ENCODE measurements at regions not wholly inside any gene's neighbourhood (a gene's known extent, or its start where the extent isn't known, plus 50 kb on each side); places are given as distances from the start of the nearest gene placed in this dataset.
"Not testable (repeated sequence)": the region's sequence is repeated elsewhere in the genome, so short reads cannot be mapped to it uniquely, and the experiment has no call there.

- not testable (repeated sequence) for H3K4me3 ChIP-seq (ENCODE audit: low read depth, low read length); H3K4me1 ChIP-seq (ENCODE audit: insufficient read depth); DNase-seq (ENCODE audit: extremely low spot score); H3K36me3 ChIP-seq (ENCODE audit: insufficient read depth); H3K27ac ChIP-seq (ENCODE audit: low read depth)
Observed at GRCh38 chr5:21301205-21301604, 1313.2 kb upstream of the CDH18 start.

DNA sequence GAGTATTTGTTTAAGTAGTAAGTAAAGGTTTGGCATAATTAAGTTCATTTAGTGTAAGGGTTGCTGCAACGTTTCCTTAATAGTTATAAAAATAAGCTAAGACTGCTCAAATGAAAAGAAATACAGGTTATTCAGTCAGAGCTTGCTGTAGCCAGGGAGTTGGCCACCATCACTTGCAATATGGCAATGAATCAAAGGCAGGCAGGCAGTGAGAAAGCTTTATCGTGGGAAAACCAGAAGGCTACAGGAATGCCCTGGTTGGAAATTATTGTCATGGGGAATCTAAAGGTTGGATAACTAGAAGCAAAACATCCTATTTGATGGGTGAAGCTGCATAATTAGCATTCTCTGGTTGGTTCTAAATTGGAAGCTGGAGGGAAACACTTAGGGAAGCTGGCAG, 1286.4 kb upstream of the CDH18 start:
- not testable (repeated sequence) for H3K4me1 ChIP-seq (ENCODE audit: insufficient read depth); H3K27ac ChIP-seq (ENCODE audit: low read depth); H3K4me3 ChIP-seq (ENCODE audit: low read depth, low read length); DNase-seq (ENCODE audit: extremely low spot score); H3K36me3 ChIP-seq (ENCODE audit: insufficient read depth)
- 58% methylated on average over 2 of the region's 2 CpGs for WGBS

DNA sequence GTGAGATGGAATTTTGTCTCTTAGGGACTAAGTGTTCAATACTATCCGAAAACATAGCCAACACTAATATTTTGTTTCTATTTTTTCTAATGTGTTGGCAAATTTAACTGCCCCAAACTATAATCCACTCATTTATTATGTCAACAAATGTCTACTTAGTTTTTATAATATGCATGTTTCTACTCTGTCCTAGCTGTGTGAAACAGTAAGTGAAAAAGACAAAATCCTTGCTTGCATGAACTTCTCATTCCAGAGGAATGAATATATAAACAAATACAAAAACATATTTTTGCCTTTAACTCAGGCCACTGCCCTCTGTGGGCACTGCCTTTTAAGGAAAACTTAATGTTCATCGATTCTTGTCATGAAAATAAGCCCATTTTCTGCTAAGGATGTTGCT, 1275.4 kb upstream of the CDH18 start:
- H3K27ac ChIP-seq (ENCODE audit: low read depth), result no peak overlapping the region
- 64% methylated on average over 2 of the region's 2 CpGs for WGBS
- H3K4me1 ChIP-seq (ENCODE audit: insufficient read depth), result no peaks in the 10 kb centered on the region
- H3K36me3 ChIP-seq (ENCODE audit: insufficient read depth), result no peaks in the 10 kb centered on the region
- H3K4me3 ChIP-seq (ENCODE audit: low read depth, low read length), result no peak overlapping the region
- no peak for DNase-seq (ENCODE audit: extremely low spot score)

DNA sequence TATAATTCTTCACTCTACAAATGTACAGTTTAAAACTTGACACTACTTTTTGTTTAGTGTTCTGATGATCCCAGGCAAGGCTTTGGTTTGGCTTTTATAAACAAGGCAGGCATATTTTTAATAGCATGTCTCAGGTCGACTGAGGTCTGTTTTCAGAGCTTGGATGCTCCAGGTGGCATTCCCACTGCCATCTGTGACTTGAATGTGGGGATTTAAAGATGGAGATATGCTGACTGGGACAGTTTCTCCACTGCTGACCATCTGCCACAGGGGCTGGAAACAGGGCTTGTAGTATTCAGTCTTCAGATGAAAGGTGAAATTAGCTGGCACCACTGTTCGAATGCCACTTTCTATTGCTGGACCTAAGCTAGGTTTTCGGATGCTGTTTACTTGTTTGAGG, 1266.2 kb upstream of the CDH18 start:
- Histone ChIP-seq H3K27ac (ENCODE audit: low read depth) (no peak overlapping the region), H3K4me1 (ENCODE audit: insufficient read depth) (no peaks in the 10 kb centered on the region), H3K4me3 (ENCODE audit: low read depth, low read length) (no peak overlapping the region), H3K36me3 (ENCODE audit: insufficient read depth) (no peaks in the 10 kb centered on the region)
- DNase-seq (ENCODE audit: extremely low spot score), result no peak
- WGBS, result 70% methylated on average over 3 of the region's 3 CpGs

DNA sequence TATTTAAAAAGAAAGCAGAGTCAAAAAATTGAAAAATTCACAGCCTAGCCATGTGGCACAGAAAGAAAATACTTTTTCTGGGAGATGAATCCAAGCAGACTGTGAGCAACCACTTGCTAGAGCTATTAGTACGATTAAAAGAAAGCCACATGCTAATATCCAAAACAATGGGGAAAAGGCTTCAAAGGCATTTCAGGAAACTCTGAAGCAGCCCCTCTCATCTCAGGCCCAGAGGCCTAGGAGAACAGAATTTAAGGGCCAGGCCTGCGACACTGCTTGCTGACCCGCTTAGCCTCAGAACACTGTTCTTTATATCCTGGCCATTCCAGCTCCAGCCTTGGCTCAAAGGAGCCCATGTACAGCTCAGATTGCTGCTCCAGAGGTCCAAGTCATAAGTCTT, 1257.0 kb upstream of the CDH18 start:
- Histone ChIP-seq H3K4me3 (ENCODE audit: low read depth, low read length) (no peak overlapping the region), H3K4me1 (ENCODE audit: insufficient read depth) (no peaks in the 10 kb centered on the region), H3K27ac (ENCODE audit: low read depth) (no peak overlapping the region), H3K36me3 (ENCODE audit: insufficient read depth) (no peaks in the 10 kb centered on the region)
- WGBS, result 64% methylated on average over 3 of the region's 3 CpGs
- DNase-seq (ENCODE audit: extremely low spot score), result no peak

DNA sequence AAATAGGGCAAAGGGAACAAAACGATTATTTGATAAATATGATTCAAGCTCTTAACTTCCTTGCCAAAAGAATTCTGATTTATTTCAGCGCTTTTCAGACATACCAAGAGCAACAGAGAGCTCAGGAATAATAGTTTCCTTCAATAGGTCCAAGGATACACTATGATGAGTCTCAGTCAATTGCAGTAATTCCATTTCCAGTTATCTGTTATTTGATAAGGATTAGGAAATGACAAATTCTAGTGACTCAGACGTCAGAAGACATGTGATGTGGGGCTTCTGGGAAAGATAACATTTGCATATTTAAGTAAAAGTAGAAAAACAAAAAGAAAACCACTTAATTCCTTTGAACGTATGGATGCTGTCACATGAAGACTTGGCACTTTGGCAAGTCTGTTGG, 1250.8 kb upstream of the CDH18 start:
- Histone ChIP-seq H3K4me1 (ENCODE audit: insufficient read depth) (no peaks in the 10 kb centered on the region), H3K4me3 (ENCODE audit: low read depth, low read length) (no peak overlapping the region), H3K36me3 (ENCODE audit: insufficient read depth) (no peaks in the 10 kb centered on the region), H3K27ac (ENCODE audit: low read depth) (no peak overlapping the region)
- DNase-seq (ENCODE audit: extremely low spot score), result no peak
- WGBS, result 58% methylated on average over 4 of the region's 4 CpGs

GRCh38 chr5:21237461-21237860, 1249.5 kb upstream of the CDH18 start:
- no peaks in the 10 kb centered on the region for H3K36me3 ChIP-seq (ENCODE audit: insufficient read depth)
- 41% methylated on average over 1 of the region's 1 CpG for WGBS
- H3K27ac ChIP-seq (ENCODE audit: low read depth), result no peak overlapping the region
- H3K4me1 ChIP-seq (ENCODE audit: insufficient read depth), result no peaks in the 10 kb centered on the region
- DNase-seq (ENCODE audit: extremely low spot score), result no peak
- no peak overlapping the region for H3K4me3 ChIP-seq (ENCODE audit: low read depth, low read length)

- Histone ChIP-seq H3K4me1 (ENCODE audit: insufficient read depth) (no peaks in the 10 kb centered on the region), H3K36me3 (ENCODE audit: insufficient read depth) (no peaks in the 10 kb centered on the region), H3K4me3 (ENCODE audit: low read depth, low read length) (no peak overlapping the region), H3K27ac (ENCODE audit: low read depth) (no peak overlapping the region)
- 11% methylated on average over 2 of the region's 2 CpGs for WGBS
- no peak for DNase-seq (ENCODE audit: extremely low spot score)
Observed at GRCh38 chr5:21236971-21237427, 1249.0 kb upstream of the CDH18 start.

- 92% methylated on average over 1 of the region's 1 CpG for WGBS
- no peak for DNase-seq (ENCODE audit: extremely low spot score)
- H3K27ac ChIP-seq (ENCODE audit: low read depth), result no peak overlapping the region
- H3K4me1 ChIP-seq (ENCODE audit: insufficient read depth), result no peaks in the 10 kb centered on the region
- no peak overlapping the region for H3K4me3 ChIP-seq (ENCODE audit: low read depth, low read length)
- H3K36me3 ChIP-seq (ENCODE audit: insufficient read depth), result no peaks in the 10 kb centered on the region
Observed at GRCh38 chr5:21236104-21236503, 1248.1 kb upstream of the CDH18 start.

GRCh38 chr5:21225223-21226064, 1237.4 kb upstream of the CDH18 start:
- WGBS, result 87% methylated on average over 16 of the region's 16 CpGs

DNA sequence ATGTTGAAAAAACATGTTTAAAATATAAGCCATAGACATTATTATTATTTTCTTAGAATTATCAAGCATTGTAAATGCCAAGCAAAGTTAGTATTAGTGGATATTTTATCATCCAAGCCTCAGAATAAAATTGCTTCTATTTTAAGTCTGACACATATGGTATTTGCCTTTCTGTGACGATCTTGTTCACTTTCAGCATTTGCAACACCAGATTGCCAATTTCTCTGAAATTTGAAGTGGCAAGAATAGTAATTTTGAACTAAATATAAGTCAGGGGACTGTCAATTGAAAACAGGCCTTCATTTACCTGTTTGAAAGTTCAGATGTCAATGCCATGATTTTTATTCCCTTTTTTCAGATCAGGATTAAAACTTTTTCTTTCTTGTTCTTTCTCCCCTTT, 1233.6 kb upstream of the CDH18 start:
- H3K4me1 ChIP-seq (ENCODE audit: insufficient read depth), result no peaks in the 10 kb centered on the region
- WGBS, result 70% methylated on average over 1 of the region's 1 CpG
- no peak for DNase-seq (ENCODE audit: extremely low spot score)
- no peaks in the 10 kb centered on the region for H3K36me3 ChIP-seq (ENCODE audit: insufficient read depth)
- no peak overlapping the region for H3K27ac ChIP-seq (ENCODE audit: low read depth)
- H3K4me3 ChIP-seq (ENCODE audit: low read depth, low read length), result no peak overlapping the region

More at GRCh38 chr5:21225223-21226064, 1237.4 kb upstream of the CDH18 start:
- Histone ChIP-seq H3K36me3 (ENCODE audit: insufficient read depth) (no peaks in the 10 kb centered on the region), H3K27ac (ENCODE audit: low read depth) (no peak overlapping the region), H3K4me1 (ENCODE audit: insufficient read depth) (no peaks in the 10 kb centered on the region), H3K4me3 (ENCODE audit: low read depth, low read length) (no peak overlapping the region)
- DNase-seq (ENCODE audit: extremely low spot score), result no peak

DNA sequence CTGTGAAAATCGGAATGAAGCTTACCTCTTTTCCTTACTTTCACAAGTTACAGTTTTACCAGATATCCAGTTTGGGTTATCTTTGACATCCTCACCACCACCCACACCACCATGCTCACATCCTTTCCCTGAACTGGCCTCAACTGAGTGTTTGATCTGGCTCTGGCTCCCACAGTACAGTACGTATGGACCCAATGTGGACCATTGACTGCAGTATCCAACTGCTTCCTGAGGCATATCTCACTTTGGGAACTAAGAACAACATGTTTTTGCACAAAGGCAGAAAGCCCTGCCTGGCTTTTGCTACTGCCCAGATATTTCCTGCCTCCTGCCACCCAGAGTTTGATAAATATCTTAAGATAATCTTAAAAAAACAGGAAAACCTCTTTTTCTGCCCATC, 1232.0 kb upstream of the CDH18 start:
- no peak overlapping the region for H3K4me3 ChIP-seq (ENCODE audit: low read depth, low read length)
- no peaks in the 10 kb centered on the region for H3K36me3 ChIP-seq (ENCODE audit: insufficient read depth)
- WGBS, result 58% methylated on average over 2 of the region's 2 CpGs
- H3K4me1 ChIP-seq (ENCODE audit: insufficient read depth), result no peaks in the 10 kb centered on the region
- H3K27ac ChIP-seq (ENCODE audit: low read depth), result no peak overlapping the region
- no peak for DNase-seq (ENCODE audit: extremely low spot score)

GRCh38 chr5:21219251-21219650, 1231.3 kb upstream of the CDH18 start:
- DNase-seq (ENCODE audit: extremely low spot score), result no peak
- Histone ChIP-seq H3K4me1 (ENCODE audit: insufficient read depth) (no peaks in the 10 kb centered on the region), H3K4me3 (ENCODE audit: low read depth, low read length) (no peak overlapping the region), H3K27ac (ENCODE audit: low read depth) (no peak overlapping the region), H3K36me3 (ENCODE audit: insufficient read depth) (no peaks in the 10 kb centered on the region)
- 93% methylated on average over 1 of the region's 1 CpG for WGBS

- H3K27ac ChIP-seq (ENCODE audit: low read depth), result no peak overlapping the region
- DNase-seq (ENCODE audit: extremely low spot score), result no peak
- no peak overlapping the region for H3K4me3 ChIP-seq (ENCODE audit: low read depth, low read length)
- WGBS, result 44% methylated on average over 1 of the region's 1 CpG
- no peaks in the 10 kb centered on the region for H3K4me1 ChIP-seq (ENCODE audit: insufficient read depth)
- H3K36me3 ChIP-seq (ENCODE audit: insufficient read depth), result no peaks in the 10 kb centered on the region
Observed at GRCh38 chr5:21212026-21212425, 1224.0 kb upstream of the CDH18 start.

Data from urinary bladder (tissue), 3 donors.